ENCODE measurements at regions not wholly inside any gene's neighbourhood (a gene's known extent, or its start where the extent isn't known, plus 50 kb on each side); places are given as distances from the start of the nearest gene placed in this dataset.

DNA sequence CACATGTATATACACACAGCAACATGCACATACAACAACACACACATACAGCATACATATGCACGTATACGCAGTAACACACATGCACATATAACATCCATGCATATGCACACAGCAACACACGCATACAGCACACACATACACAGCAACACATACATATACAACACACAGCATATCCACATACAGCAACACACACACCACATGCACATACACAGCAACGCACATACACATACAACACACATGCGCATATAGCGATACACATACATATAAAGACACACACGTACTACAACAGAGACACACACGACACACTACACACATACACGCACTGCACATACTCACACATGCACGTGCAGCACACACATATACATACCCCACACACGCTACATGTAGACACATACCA, 187.8 kb downstream of the GLI2 start:
- TF ChIP-seq PAX5 (IDR thresholded peaks at IDR 0.05; ENCODE audit: insufficient read depth, low read length, severe bottlenecking), result no peak
- TF ChIP-seq POLR2AphosphoS5 (IDR thresholded peaks at IDR 0.05; ENCODE audit: low read depth, low read length), result no peak
- TF ChIP-seq TAF1 (IDR thresholded peaks at IDR 0.05; ENCODE audit: low read depth, low read length), result no peak
- TF ChIP-seq SPI1 (IDR thresholded peaks at IDR 0.05; ENCODE audit: low read depth, low read length), result no peak
- TF ChIP-seq POU2F2 (IDR thresholded peaks at IDR 0.05; ENCODE audit: low read depth, low read length), result no peak
- no peak for TF ChIP-seq POLR2A (IDR thresholded peaks at IDR 0.05; ENCODE audit: low read depth, low read length)
- FAIRE-seq, result peak; percentile 82

DNA sequence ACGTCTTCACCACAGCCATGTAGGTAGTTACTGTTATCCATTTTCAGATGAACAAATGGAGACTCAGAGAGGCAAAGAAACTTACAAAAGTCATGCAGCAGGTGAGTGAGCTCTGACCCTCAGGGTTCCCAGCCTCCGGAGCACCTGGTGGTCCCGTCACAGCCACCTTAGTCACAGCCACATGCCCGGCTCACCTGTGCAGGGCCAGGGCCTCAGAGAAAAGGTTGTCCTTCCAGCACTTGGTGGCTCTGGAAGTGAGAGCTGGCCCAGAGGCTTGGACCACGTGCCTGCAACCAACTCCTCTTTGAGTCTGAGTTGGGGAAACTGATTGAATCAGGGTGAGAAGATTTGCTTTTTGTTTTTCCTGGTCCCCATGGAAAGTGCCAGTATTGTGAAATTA, 189.3 kb downstream of the GLI2 start:
- TF ChIP-seq PAX5 (IDR thresholded peaks at IDR 0.05; ENCODE audit: insufficient read depth, low read length, severe bottlenecking), result no peak
- TF ChIP-seq POLR2A (IDR thresholded peaks at IDR 0.05; ENCODE audit: low read depth, low read length), result no peak
- no peak for TF ChIP-seq POLR2AphosphoS5 (IDR thresholded peaks at IDR 0.05; ENCODE audit: low read depth, low read length)
- TF ChIP-seq SPI1 (IDR thresholded peaks at IDR 0.05; ENCODE audit: low read depth, low read length), result no peak
- TF ChIP-seq POU2F2 (IDR thresholded peaks at IDR 0.05; ENCODE audit: low read depth, low read length), result no peak
- TF ChIP-seq TAF1 (IDR thresholded peaks at IDR 0.05; ENCODE audit: low read depth, low read length), result no peak
- FAIRE-seq, result no peak
- no peak for DNase-seq (ENCODE audit: insufficient read length, low spot score)

More for the DNA sequence above, 187.8 kb downstream of the GLI2 start:
- no peak for DNase-seq (ENCODE audit: insufficient read length, low spot score)

- DNase-seq (ENCODE audit: insufficient read length, low spot score) (no peak), FAIRE-seq (no peak)
- TF ChIP-seq PAX5 (IDR thresholded peaks at IDR 0.05; ENCODE audit: insufficient read depth, low read length, severe bottlenecking) (no peak), SPI1 (IDR thresholded peaks at IDR 0.05; ENCODE audit: low read depth, low read length) (no peak), POU2F2 (IDR thresholded peaks at IDR 0.05; ENCODE audit: low read depth, low read length) (no peak), POLR2AphosphoS5 (IDR thresholded peaks at IDR 0.05; ENCODE audit: low read depth, low read length) (no peak), POLR2A (IDR thresholded peaks at IDR 0.05; ENCODE audit: low read depth, low read length) (no peak), TAF1 (IDR thresholded peaks at IDR 0.05; ENCODE audit: low read depth, low read length) (no peak)
Observed at GRCh38 chr2:120926463-120927264, 191.0 kb downstream of the GLI2 start.

DNA sequence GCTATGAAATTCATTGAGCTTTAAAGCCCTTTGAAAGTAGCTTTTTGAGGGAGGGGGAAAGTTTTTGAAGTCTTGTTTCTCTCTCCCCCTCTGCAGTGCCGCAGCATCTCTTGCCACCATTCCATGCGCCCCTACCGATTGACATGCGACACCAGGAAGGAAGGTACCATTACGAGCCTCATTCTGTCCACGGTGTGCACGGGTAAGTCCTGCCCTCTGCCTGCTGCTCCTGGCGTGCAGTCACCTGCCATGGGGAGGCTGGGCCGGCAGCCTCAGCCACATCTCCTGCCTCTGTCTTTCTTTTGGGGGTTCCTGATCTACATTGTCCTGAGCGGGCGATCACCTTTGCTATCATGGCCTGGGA, 191.6 kb downstream of the GLI2 start:
- FAIRE-seq (no peak), DNase-seq (ENCODE audit: insufficient read length, low spot score) (no peak)
- no peak for TF ChIP-seq POU2F2 (IDR thresholded peaks at IDR 0.05; ENCODE audit: low read depth, low read length)
- no peak for TF ChIP-seq SPI1 (IDR thresholded peaks at IDR 0.05; ENCODE audit: low read depth, low read length)
- no peak for TF ChIP-seq POLR2AphosphoS5 (IDR thresholded peaks at IDR 0.05; ENCODE audit: low read depth, low read length)
- TF ChIP-seq PAX5 (IDR thresholded peaks at IDR 0.05; ENCODE audit: insufficient read depth, low read length, severe bottlenecking), result no peak
- no peak for TF ChIP-seq TAF1 (IDR thresholded peaks at IDR 0.05; ENCODE audit: low read depth, low read length)
- TF ChIP-seq POLR2A (IDR thresholded peaks at IDR 0.05; ENCODE audit: low read depth, low read length), result no peak

DNA sequence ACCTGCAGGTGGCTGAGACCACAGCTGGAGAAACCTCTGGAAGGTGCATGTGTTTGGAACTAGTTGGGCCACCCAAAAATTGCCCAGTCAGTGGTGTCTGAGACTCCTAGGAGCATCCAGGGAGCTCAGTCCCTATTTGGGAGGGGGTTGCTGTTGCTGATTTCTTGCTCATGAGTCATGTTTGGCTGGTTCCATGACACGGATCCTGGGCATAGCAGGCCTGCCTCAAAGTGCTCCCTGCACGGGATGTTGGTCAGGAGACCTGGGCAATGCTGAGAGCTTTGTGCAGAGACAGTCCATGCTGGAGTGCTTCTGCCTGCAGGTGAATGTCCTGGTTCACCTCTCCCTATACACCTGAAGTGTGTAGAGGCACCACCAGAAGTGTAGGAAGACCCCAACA, 194.2 kb downstream of the GLI2 start:
- no peak for TF ChIP-seq PAX5 (IDR thresholded peaks at IDR 0.05; ENCODE audit: insufficient read depth, low read length, severe bottlenecking)
- TF ChIP-seq POLR2AphosphoS5 (IDR thresholded peaks at IDR 0.05; ENCODE audit: low read depth, low read length), result no peak
- no peak for TF ChIP-seq POU2F2 (IDR thresholded peaks at IDR 0.05; ENCODE audit: low read depth, low read length)
- no peak for TF ChIP-seq SPI1 (IDR thresholded peaks at IDR 0.05; ENCODE audit: low read depth, low read length)
- TF ChIP-seq TAF1 (IDR thresholded peaks at IDR 0.05; ENCODE audit: low read depth, low read length), result no peak
- no peak for TF ChIP-seq POLR2A (IDR thresholded peaks at IDR 0.05; ENCODE audit: low read depth, low read length)
- no peak for DNase-seq (ENCODE audit: insufficient read length, low spot score)
- no peak for FAIRE-seq

DNA sequence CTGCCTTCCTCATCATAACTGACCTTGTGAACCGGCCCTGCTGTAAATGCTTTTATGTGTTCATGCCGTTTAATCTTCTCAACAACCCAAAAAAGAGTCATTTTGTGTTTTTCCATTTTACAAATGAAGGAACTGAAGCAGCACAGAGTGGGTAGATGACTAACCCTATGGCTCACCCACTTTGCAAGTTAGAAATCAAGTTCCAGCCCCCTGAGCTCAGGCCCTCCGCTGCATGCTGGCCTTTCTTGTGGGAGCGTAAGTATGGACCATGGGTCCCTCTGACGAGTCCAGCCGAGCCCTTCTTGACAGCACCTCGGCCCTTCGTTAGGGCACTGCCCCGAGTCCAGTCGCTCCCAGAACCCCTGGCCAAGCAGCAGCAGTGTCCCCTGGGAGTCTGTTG, 194.6 kb downstream of the GLI2 start:
- FAIRE-seq (no peak), DNase-seq (ENCODE audit: insufficient read length, low spot score) (no peak)
- no peak for TF ChIP-seq SPI1 (IDR thresholded peaks at IDR 0.05; ENCODE audit: low read depth, low read length)
- TF ChIP-seq POLR2AphosphoS5 (IDR thresholded peaks at IDR 0.05; ENCODE audit: low read depth, low read length), result no peak
- TF ChIP-seq PAX5 (IDR thresholded peaks at IDR 0.05; ENCODE audit: insufficient read depth, low read length, severe bottlenecking), result no peak
- no peak for TF ChIP-seq POU2F2 (IDR thresholded peaks at IDR 0.05; ENCODE audit: low read depth, low read length)
- no peak for TF ChIP-seq TAF1 (IDR thresholded peaks at IDR 0.05; ENCODE audit: low read depth, low read length)
- no peak for TF ChIP-seq POLR2A (IDR thresholded peaks at IDR 0.05; ENCODE audit: low read depth, low read length)

- no peak for DNase-seq (ENCODE audit: insufficient read length, low spot score)
- FAIRE-seq, result no peak
- TF ChIP-seq POLR2A (IDR thresholded peaks at IDR 0.05; ENCODE audit: low read depth, low read length) (no peak), TAF1 (IDR thresholded peaks at IDR 0.05; ENCODE audit: low read depth, low read length) (no peak), PAX5 (IDR thresholded peaks at IDR 0.05; ENCODE audit: insufficient read depth, low read length, severe bottlenecking) (no peak), POU2F2 (IDR thresholded peaks at IDR 0.05; ENCODE audit: low read depth, low read length) (no peak), POLR2AphosphoS5 (IDR thresholded peaks at IDR 0.05; ENCODE audit: low read depth, low read length) (no peak), SPI1 (IDR thresholded peaks at IDR 0.05; ENCODE audit: low read depth, low read length) (no peak)
Observed at GRCh38 chr2:120930864-120931263, 195.2 kb downstream of the GLI2 start.

- TF ChIP-seq PAX5 (IDR thresholded peaks at IDR 0.05; ENCODE audit: insufficient read depth, low read length, severe bottlenecking), result no peak
- no peak for DNase-seq (ENCODE audit: insufficient read length, low spot score)
- no peak for FAIRE-seq
Observed at GRCh38 chr2:120932472-120932871, 196.8 kb downstream of the GLI2 start.

DNA sequence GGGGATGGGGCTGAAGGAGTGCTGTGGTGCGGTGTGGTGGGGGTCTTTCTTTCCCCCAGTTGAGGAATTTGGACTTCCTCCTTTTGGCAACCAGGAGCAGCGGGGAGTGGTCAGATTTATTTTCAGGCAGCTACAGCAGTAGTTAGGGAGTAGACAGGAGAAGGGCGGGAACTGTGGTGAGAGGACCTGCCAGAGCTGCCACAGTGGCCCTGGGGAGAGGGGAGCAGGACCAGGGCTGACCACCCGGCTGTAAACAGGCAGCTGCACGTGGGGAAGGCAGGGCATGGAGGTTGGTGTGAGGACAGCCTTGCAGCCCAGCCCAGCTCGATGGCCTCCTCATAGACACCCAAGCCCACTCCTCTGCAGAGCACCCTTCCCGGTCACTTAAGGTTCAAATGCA, 197.2 kb downstream of the GLI2 start:
- no peak for FAIRE-seq
- TF ChIP-seq POLR2AphosphoS5 (IDR thresholded peaks at IDR 0.05; ENCODE audit: low read depth, low read length), result no peak
- DNase-seq (ENCODE audit: insufficient read length, low spot score), result no peak
